HG02642 (cell line): ENCODE measurements at regions not wholly inside any gene's neighbourhood (a gene's known extent, or its start where the extent isn't known, plus 50 kb on each side); places are given as distances from the start of the nearest gene placed in this dataset.
A peak's percentile ranks its signal among the peaks of the same experiment; 100 is the strongest.

Experiments used
- ATAC-seq: cut with Tn5 transposase; IDR thresholded peaks from one replicate; pipeline ENCODE4 v1.9.1; 2021; ENCODE audit warnings: mild to moderate bottlenecking; ENCODE audit not compliant: unreplicated experiment, poor library complexity

- ATAC-seq, result no peak
These were observed 253.6 kb downstream of the UACA start for GRCh38 chr15:70509731-70510143.

GRCh38 chr15:70509282-70509662 lies 254.1 kb downstream of the UACA start:
- ATAC-seq, result no peak

DNA sequence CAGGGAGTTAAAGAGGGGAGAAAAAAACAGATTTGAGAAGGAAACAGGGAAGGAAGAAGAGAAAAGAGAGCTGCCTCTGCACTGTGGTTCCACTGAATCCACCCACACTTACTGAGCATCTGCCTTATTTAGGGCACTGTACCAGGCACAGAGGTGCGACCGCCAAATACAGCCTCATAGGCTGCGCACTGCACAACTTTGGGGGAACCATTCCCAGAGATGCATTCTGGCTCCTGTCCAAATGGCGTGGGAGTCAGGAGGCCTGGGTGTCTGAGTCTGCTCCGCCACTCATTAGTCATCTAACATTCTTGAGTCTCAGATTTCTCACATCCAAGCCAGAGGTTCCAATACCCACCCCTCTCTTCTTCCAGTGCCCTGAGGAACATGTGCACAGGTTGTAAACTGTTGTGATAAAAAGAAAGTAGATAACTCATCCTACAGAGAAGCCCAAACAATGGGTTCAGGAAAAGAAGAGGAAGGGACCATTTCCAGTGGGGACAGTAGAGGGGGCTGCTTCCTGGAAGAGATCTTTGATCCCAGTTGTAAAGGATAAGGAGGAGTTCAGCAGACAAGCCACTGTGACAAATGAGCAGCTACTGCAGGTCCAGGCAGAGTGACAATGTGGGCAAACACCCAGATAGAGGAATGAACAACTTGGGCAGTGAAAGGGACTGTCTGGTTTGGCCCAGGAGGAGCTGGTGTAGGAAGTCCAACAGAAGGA lies 254.6 kb downstream of the UACA start:
- ATAC-seq, result no peak

DNA sequence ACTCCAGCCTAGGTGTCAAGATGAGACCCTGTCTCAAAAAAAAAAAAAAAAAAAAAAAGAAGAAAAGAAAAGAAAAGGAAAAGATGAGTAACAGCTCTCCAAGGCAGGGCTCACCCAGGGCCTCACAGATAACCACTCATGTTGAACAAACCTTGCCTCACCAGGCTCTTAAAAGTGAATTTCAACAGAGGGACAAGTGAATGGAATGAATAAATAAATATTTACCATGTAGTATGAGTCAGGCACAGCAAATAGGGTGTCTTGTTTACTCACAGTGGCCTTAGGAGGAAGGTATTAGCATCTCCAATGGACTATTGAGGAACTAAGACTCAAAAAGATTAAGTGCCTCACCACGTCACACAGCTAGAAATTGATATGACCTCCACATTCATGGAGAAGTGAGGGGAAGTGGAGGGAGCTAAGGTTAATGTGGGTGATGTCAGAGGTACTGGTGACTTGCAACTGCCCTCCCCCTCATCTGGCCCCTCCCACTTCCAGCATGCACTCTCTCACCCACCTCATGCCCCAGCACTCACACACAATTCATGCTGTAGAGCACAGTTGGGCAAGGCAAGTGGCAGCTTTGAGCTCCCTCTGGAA lies 255.5 kb downstream of the UACA start:
- ATAC-seq, result no peak

DNA sequence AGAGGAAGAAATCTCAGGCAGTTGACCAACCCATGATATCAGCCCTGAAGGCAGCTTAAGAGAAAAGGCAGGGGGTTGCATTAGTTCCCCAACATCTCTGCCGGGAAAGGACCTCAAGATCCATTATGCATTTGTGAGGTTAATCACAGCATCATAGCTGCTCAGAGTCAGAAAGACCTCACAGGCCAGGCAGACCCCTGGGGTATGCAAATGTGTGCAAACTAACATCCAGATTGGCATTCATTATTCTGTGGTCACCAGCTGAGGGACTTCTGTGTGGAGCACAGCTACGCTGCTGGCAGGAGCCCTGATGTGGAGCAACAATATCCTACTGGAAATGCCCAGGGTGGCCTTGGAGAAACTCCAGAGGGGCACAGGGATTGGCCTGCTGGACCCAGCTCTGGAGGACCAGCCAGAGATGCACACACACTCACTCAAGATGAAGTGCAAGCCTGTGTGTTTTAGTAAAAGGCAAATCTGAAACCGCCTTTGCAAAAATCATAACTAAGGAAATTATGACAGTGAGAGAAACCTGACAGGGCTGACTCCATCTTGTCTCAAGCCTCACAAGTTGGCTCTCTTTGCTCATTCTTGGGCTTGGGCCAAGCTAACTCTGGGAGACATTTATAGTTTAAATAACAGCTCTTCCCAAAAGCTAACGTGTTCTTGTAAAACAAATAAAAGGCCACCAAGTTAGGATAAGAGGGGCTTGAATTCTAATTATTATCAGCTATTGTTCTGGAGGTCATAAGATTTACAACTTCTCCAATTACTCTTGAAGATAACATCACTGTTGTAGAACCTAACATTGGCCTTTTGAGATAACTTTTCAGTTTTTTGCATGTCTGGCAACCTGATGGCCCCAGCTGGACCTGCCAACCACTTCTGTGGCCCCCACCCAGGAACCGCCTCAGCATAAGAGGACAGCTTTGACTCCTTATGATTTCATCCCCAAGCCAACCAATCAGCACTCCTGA lies 257.1 kb downstream of the UACA start:
- no peak for ATAC-seq

DNA sequence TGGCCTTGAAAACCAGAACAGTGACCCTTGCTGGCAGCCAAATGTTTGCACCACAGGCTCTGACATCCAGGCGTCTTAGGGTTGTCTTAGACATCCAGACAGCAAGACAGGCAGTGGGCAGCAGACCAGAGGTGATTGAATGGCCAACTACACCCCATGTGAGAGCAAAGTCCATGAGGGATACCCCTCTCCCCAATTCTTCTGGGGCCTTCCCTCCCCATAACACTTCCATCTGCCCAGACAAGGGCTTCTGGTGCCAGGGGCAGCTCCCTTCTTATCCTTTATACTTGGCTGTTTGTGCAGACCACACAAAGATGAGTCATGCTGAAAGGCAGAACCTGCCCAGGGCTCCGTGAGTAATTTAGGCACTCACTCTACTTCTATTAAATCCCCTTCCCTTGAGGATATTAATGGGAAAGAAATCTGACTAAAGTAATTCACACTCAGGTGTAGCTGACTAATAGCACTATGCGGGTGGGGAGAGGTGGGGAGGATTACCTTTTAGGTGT lies 257.9 kb downstream of the UACA start:
- ATAC-seq, result no peak

GRCh38 chr15:70504988-70505387 lies 258.4 kb downstream of the UACA start:
- peak; percentile 10 for ATAC-seq

- peak; percentile 52 for ATAC-seq
These were observed 258.9 kb downstream of the UACA start for GRCh38 chr15:70504299-70504951.

GRCh38 chr15:70503798-70504298 lies 259.5 kb downstream of the UACA start:
- ATAC-seq, result no peak

DNA sequence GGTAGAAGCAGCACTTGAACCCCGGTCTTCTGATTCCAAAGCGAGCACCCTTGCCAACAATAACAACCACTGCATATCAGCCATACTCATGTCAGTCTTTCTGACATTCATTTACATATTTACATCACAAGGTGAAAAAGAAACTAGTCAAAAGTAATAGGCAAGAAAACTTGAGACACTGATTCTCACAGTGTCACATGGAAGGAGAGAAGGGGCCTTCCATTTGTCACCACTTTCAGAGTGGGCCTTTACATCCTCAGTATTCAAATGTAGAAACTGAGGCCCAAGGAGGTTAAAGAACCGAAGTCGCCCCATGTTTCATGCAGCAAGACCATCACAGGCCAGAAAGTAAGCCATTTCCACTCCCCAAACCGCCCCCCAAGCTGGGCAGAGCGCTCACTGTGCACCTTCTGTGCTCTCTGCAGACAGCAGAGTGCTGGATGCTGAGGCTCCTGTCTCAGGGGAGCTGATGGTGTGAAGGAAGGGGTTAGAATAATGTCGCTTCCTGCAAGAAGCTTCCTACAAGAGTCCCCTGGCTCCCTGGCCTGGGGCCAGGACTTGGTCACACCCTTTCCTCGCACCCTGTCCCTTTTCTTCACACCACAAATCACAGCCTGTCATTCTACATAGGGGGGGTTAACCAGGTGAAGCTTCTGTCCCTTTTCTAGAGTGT lies 260.1 kb downstream of the UACA start:
- ATAC-seq, result no peak

GRCh38 chr15:70502529-70502928 lies 260.8 kb downstream of the UACA start:
- no peak for ATAC-seq

DNA sequence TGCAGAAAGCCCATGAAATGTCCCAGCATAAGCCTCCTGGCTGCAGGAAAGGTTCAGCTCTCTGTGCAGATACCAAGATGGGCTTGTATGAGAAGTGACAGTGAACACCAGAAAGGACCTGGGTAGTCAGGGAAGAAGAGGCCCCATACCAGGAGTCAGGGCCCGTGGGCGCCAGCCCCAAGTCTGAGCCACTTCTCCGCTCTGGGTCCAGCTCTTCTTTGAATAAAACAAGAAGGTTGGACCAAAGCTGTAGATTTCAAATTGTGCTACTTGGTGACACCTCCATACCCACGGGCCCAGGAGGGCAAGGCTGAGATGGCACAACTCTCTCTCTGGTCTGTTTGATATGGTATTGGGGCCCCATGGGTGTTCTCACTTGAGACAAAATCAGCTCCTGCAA lies 261.5 kb downstream of the UACA start:
- ATAC-seq, result no peak

DNA sequence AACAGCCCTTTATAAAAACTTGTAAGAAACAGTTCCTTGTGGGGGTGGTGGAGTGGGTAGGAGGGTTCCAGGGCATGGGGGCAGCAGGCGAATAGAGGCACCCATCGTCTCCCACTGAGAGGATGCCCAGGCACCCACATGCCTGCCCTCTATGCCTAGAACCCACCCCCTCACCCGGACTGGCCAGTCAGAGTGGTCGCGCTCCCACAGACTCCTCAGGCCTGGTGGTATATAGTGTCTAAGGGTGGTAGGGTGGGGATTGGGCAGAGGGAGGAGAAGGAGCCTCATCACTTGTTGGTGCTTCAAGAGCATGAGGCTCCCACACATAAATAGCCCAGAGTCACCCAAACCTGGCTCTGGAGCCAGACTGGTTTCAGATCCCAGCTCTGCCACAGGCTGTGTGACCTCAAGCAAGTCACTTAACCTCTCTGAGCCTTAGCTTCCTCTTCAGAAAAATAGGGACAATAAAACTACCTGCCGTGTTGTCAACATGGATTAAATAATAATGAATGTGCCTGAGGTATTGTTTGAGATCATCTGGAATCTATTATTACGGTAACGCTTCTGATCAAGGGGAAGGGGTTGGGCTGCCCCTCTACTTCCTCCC lies 262.1 kb downstream of the UACA start:
- no peak for ATAC-seq

GRCh38 chr15:70499791-70500190 lies 263.6 kb downstream of the UACA start:
- no peak for ATAC-seq

GRCh38 chr15:70498096-70498626 lies 265.2 kb downstream of the UACA start:
- ATAC-seq, result no peak

- no peak for ATAC-seq
These were observed 265.7 kb downstream of the UACA start for GRCh38 chr15:70497661-70498060.

DNA sequence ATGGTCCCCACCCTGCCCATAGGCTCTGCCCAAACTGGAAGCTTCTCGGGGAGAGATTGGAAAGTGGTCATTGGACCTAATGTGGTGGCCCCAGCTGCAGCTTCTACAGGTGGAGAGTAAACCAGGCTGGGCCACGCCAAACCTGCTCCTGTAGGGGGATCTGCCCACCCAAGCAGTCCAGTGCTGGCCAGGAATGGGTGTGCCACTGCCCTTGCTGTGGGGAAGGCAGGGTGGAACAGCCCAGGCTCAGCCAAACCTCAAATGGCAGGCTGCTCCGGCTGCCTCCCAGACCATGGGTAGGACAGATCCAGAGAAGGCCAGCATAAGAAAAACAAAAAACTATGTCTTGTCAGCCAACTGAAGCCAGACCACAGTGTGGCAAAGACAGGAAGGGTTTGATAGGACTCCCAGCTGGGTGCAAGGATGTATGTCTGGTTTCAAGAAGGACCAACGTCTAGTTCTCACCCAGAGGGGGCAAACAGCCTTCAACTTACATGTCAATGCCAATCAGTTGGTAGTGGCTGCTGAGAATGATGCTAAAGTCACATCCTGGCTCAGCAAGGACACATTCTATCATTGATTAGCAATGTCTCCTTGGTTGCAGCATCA lies 267.3 kb downstream of the UACA start:
- ATAC-seq, result no peak

- ATAC-seq, result no peak
These were observed 268.3 kb downstream of the UACA start for GRCh38 chr15:70494852-70495571.
